GM18517 (cell line): ENCODE measurements at regions not wholly inside any gene's neighbourhood (a gene's known extent, or its start where the extent isn't known, plus 50 kb on each side); places are given as distances from the start of the nearest gene placed in this dataset.

Source experiments
- ATAC-seq: cut with Tn5 transposase; IDR thresholded peaks from one replicate; pipeline ENCODE4 v1.9.1; 2021; ENCODE audit warnings: mild to moderate bottlenecking, moderate library complexity; ENCODE audit not compliant: unreplicated experiment

DNA sequence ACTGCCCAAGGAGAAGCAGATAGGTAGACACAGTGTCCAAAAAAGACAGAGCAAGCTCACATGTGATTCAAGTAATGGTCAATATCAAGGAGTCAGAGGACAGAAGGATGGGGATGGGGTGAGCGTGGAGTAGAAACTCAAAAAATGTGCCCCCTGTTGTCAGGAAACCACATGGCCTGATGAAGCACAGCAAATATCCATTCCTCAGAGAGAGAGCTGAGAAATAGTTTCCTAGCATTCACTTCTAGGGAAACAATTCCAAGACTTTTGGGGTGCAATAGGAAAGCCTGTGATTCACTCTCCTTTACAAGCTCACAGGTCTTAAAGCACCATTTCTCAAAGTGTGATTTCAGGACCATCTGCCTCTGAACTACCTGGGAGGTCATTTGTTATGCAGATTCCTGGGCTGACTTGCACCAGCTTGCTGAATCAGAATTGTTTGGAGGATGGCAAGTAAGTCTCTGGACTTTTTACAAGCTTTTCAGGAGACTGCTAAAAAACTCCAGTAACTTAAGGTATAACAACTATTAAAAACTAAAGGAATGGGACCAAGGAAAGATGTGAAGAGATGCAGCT is 432.8 kb downstream of the HDGFL1 start:
- ATAC-seq, result no peak

DNA sequence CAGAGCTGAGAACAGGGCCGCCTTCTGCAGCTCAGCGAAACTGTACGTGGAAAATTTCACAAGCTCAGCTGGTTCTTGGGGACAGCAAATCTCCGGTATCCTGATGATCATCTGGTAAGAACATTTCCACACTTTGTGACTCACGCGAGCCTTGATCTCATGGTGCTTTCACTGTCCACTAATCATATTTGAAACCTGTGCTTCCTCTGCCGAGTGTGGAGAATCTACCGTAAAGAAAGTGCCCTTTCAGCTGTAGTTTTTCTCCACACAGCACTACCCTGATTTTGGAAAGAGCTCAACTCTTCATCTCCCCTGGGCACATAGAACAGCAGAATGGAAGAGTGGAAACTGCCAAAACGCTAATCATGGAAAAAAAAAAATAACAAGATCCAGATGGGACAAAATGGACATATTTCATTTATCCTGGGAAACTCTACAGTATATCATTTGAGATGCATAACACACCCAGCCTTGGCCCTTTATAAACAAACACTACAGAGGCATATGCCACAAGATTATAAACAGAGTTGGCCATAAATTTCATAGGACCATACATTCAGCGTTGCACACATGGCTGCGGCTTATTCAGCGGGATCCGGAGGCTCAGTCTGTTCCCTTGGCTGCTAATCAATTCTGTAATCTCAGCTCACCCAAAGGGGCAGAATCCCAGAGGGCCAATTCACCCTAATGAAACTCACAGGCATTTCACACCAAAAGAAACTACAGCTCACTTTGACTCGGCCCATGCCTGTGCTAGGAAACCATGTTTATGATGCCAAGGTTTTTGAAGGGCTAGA is 434.5 kb downstream of the HDGFL1 start:
- ATAC-seq, result no peak

DNA sequence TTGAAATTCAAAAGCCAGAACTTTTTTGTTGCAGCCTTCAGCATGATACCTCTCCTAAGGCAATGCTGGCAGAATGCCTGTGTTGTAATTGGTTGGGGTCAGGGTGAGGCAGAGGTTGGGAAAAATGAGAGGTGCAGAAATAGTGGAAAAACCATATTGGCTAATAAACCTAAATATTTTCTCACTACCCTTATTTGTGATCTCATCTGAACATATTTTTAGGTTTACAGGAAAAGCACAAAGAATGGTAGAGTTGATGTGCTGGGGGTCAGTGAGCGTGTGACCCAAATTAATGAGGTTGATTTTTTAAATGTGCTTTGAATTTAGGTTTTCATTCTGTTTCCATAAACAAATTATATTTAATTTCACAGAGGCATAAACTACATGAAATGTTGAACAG is 437.3 kb downstream of the HDGFL1 start:
- no peak for ATAC-seq

DNA sequence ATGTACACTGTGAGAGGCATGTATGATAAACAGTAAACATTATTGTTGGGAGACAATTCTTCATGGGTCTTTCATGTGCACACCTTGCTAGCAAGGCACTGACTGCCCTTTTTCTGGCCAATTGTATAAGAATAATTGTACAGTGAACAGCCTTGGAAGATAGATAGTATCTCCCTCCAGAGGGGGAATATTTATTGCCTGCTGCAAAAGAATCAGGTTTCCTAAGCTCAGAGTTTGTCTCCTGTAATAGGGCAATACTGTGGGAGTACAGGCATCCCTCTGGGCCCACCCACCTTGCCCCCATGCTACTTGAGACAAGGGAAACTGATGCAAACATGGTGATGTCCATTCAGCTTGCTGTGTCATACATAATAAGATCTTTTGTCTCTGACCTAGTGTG is 442.2 kb downstream of the HDGFL1 start:
- no peak for ATAC-seq

DNA sequence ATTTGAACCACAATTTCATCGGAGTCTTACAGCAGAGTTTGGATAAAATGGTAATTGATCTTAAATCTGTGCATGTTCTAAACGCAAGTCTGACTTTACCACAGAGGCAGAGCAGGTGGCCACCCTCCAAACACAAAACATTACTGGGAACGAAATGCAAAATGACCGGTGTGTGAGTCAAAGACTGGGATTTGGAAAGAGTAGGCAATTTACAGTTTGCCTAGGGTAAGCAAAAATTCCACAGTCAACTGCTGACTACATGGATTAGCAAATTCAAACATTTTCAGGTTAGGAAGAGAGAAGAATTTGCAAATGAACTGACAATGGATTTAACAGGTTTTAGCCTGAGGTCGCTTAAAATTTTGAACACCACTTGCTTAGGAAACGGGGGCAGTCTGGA is 444.4 kb downstream of the HDGFL1 start:
- no peak for ATAC-seq

DNA sequence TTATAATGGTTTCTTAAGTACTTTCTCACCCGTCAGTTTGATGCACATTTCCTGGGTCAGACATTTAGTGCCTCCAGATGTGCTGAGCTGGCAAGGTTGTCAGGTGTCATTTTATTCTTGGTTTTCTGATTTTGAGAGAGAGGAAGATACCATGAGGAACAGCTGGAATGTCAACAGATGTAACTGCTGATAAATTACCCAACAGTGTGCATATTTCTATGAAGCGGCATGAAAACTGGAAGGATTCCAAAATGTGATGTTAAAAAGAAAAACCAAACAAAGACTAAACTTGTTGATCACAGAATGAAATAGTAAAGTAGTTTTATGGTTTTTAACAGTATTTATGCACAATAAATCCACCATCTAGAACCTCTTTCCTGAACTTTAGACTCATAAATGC is 447.3 kb downstream of the HDGFL1 start:
- ATAC-seq, result no peak

DNA sequence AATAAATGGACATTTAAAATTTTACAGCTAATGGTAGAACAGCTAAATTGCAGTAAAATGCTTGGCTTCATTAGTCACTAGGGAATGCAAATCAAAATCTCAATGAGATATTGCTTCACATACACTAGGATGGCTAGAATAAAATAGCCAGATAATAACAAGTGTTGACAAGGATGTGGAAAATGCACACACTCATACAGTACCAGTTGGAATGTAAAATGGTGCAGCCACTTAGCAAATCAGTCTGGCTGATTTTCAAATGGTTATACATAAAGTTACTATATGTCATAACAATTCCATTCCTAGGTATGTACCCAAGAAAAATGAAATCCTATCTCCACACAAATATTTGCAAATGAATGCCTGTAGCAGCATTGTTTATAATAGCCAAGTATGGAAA is 452.1 kb downstream of the HDGFL1 start:
- ATAC-seq, result no peak

DNA sequence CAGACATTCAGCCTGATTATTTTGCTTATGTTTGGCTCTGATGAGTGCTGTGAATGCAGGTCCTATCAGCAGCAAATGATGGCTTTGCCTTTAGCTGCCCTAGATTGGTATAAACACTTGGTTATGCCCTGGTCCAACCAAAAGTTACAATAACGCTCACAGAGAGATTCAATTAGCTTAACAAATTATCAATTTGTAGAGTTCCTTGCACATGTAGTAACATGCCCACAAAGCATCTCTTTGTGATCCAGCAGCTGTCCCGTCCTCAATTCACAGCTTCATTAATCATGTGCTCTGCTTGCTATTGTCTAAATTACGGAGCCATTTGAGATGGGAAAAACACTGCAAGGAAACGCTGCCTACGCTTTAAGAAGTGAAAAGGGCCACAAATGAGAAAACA is 457.9 kb downstream of the HDGFL1 start:
- no peak for ATAC-seq

DNA sequence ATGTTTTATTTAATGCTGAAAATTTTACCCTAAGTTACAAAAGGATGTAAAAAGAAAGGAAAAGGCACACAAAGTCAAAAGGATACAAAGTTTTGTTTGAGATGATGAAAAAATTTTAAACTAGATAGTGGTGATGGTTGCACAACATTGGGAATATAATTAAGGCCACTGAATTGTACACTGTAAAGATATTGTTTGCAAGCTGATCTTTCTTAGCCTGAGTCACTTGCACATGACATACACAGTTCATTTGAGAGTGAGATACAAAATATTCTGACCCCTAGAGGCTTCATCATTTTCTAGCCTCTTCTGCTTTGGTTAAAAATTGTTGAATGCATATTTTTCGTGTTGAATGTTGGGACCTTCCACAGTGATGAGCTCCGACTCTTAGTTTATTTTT is 462.6 kb downstream of the HDGFL1 start:
- no peak for ATAC-seq

DNA sequence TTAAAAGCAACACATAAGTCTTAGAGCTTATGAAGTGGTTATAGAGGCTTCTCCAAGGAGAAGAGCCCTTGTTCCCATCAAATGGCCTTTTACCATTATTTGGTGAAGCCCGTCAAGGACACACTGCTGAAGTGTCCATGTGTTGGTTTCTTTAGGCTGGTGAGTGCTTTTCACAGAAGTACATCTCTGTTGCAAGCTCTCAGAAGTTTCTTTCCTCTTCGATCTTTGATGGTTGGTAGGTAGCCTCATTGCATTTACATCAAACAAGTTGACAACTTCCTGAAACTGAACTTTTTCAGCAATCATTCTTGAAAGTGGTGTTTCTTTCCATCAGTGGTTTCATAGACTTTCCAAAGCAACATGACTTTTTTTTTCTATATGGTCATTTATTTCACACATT is 465.6 kb downstream of the HDGFL1 start:
- ATAC-seq, result no peak

DNA sequence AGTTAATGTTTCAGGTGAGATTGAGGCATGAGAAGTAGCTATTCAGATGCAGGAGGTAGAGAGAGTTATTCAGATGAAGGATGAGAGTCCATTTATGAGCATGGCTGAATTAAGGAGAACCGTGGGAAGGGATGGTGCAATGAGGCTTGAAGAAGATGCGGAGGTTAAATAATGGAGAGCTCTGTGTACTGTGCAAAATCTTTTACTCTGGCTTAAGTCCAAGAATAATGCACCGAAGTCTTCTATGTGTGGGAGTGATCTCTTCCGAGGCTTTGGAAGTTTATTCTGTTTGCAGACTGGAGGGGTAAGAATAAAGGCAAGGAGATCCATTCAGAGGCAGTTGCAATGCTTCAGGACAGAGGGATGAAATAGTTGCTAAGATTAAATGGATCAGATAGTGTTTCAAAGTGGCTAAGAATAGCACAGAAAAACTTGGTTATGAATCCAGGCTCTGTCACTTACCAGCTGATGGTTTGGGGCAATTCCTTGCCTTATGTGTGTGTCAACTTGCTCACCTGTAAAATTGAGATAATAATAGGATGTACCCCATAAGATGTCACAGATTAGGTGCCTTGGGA is 467.1 kb downstream of the HDGFL1 start:
- no peak for ATAC-seq

DNA sequence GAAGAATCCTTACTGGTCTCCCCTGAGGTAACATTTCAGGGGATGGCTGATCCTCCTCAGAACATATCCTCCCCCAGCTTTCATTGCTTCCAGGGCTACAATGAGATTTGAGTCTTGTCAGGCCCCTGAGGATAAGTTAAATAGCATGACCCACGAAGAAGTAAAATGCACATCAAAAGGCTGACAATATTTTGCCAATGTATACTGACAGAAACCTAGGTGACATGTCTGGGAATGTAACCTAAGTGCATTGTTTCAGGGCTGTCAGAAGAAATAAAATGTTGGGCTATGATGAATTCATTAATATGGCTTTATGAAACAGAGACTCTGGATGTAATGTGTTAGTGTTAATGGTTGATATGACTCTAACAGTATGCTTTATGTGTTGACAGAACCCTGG is 471.5 kb downstream of the HDGFL1 start:
- ATAC-seq, result no peak

DNA sequence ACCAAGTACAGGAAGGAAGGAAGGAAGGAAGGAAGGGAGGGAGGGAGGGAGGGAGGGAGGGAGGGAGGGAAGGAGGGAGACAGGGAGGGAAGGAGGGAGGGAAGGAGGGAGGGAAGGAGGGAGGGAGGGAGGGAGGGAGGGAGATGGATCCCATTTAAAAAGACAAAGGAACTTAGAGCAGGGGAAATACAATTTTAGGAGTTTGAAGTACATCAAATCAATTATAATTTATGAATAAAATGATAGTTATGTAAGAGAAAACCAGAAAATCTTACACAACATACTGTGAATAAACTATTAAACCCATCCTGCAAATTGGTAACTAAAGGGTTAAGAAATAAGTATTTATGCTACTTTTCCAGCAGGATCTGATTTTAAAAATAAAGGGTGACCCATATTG is 475.9 kb downstream of the HDGFL1 start:
- no peak for ATAC-seq

DNA sequence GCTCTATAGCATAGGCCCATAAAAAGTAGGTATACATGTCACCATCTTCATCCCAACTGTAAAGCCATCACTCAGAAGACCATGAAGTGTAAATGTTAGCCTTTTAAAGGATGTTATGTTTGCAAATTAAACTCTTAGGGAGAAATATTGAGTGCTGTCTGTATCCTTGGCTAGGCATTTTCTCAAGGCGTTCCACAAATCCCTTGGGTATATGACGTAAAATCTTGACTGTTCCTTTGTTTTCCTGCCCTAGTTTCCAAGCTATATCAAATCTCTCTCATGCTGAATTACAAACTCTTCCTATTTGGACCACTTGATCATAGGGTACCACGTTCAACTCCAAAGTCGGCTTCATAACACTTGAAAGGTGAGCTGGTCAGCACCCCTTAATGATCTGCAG is 486.2 kb downstream of the HDGFL1 start:
- ATAC-seq, result no peak

DNA sequence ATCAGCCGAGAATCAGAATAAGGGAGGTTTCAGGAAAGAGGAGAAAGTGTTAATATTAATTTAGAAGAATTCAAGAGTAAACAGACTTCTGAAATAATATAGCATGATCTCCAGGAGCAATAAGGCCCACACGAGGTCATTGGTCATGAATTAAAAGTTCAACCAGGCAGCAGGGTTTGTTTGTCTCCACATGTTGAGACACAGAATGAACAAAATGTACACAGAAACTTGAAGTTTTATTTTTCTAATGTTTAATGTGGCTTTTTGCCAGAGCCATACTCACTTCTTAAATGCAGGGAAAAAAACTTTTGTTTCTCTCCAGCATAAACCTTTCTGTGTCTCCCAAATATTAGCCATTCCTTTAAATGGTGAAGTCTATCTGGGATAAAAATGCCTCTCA is 504.5 kb downstream of the HDGFL1 start:
- no peak for ATAC-seq

DNA sequence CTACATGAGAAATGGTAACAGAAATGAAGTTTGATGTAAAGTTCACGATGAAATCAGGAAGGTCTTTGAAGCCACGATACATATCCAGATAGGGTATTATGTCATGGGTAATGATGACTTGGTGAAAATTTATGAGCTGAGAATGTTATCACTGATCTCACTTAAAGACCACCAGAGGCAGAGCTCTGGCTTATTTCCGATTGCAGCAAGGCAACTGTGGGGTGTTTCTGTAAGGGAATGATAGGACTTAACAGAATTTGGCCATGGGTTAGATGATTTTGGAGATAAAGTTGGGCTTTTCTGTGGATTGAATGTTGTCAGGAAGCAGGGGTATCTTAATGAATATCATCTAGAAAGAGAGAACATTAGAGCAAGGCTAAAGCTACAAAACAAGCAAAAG is 508.4 kb downstream of the HDGFL1 start:
- no peak for ATAC-seq

DNA sequence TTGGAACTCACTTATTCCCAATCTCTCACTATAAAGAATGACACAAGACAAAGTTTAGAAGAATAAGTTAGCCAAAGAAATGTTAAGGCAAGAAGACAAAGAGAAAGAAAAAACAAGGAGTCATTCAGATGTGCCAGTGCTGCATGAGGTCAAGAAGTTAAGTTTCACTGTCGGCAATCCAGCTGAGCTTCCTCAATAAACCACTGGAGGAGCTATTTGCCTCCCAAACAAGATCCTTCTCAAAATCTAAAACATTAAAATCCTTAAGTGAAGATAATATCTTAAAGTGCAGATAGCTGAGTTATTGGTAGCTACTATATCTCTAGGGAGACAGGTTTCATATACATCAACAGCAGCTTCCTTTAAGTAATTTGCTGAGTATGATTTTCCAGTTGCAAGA is 512.3 kb downstream of the HDGFL1 start:
- ATAC-seq, result no peak

DNA sequence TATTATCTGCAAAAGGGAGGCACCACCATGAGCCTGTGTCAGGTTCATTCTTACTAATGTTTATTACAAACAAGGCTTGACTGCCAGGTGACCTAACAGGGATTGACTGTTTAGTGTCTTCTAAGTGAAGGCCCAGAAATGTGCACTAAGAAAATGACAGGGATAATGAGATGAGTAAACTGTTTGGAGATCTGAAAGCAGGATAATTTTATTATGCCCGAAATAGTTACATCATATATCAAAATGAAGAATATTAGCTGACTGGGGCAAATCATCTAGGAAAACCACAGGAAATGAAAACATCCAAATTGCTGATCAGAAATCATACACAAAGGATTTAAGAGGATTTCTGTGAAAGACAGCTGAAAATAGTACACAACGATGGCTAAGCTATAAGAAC is 516.7 kb downstream of the HDGFL1 start:
- no peak for ATAC-seq

DNA sequence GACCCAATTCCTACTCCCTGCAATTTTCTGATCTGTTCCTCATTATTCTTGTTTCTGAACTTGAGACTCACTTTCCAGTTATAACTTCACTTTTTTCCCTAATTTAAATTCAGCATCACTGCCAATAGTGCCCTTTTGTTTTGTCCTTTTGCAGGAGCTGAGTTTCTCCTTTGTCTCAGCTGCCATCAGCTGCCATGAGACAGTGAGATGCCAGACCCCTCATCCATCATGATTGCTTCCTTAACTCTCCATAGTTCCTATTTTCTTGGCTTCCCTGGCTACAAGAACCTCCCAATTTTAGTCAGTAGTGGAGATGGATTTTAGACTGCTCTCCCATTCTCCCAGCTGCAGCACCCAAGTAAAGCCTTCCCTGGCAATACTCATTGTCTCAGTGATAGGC is 518.1 kb downstream of the HDGFL1 start:
- ATAC-seq, result no peak

DNA sequence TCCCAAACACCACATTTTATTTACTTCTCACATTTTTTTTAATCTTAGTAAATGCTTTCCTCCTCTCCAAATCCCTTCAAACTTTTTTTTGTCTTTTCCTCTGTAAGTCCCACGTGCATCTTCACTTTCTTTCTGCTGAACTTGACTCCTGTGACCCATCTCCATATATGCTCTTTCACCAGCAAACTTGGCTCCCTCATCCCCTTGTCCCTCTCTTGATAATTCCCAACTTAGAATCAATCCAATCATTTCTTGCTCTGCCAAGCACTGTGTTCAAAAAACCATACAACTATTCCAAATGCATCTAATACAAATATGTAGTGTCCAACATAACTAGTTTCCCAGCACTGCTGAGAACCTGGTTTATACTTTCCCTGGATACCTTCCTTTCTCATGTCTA is 519.4 kb downstream of the HDGFL1 start:
- no peak for ATAC-seq

DNA sequence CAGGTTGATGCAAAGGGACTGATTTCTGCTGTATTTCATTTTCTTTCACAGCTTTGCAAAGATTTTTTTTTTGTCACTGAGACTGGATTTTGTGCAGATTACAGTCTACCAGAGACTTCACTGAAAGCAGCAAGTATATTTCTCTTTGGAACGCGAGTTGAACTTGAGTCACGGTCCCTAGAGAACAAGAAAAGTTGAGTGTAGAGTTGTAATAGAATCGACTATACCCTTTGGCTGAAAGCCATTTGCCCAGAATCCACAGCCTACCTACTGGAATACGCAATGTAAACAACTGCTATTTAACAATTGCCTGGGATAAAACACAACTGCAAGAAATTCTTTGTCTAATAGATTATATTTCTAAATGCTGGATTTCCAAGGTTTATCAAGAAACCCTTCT is 520.6 kb downstream of the HDGFL1 start:
- ATAC-seq, result no peak

DNA sequence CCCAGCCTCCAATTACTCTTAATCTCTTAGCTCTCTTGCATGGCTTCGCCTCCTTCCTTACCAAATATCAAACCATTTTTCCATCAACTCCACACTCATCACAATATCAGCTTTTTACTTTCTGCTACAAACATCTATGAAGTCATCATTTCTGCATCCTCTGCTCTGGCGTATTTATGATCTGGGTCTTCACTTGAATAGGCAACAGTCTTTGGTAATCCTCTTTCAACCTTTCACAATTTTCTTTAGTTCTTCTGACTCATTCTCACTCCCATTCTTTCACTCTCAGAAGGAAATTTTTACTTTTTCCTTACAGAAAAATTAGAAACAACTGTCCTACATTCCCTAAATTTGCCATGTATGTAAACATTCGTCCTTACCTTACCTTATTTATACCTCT is 522.4 kb downstream of the HDGFL1 start:
- no peak for ATAC-seq

DNA sequence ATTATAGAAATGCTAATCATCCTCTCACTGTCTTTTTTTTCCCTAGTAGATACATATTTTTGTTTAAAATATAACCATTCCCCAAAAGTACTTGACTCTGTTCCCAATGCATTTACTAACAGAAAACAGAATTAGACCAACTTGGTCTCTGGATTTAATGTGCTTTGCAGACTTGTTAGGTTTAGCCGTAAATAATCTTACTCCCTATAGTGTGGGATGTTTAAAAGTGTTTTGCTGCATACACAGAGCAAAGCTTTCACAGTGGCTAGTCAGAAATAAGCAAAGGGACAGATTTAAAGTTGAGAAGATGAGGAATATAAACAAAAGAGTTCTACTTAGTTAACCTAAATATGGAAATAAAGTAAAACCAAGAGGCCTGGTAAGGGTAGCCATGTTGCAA is 527.5 kb downstream of the HDGFL1 start:
- no peak for ATAC-seq
